Lung (tissue), 11 donors: ENCODE measurements at regions not wholly inside any gene's neighbourhood (a gene's known extent, or its start where the extent isn't known, plus 50 kb on each side); places are given as distances from the start of the nearest gene placed in this dataset.

Source experiments
- ATAC-seq: fragments of 200-7000 bp; cut with Tn5 transposase; one replicate; pipeline ENCODE4 v1.9.1; 2020; ENCODE audit warnings: moderate number of reproducible peaks; ENCODE audit not compliant: insufficient read depth, low FRiP score
- DNase-seq, 3 donors: peaks; one replicate each; pipeline ENCODE4 v3.0.0-alpha.2; 2013 to 2017
- H3K27ac ChIP-seq, 2 donors: one replicate each; pipeline ENCODE4 v1.5.1; 2013; ENCODE audit warnings: mild to moderate bottlenecking in 2 of 2, moderate library complexity in 2 of 2, control low read depth in 1 of 2, inconsistent platforms in 1 of 2, low read depth in 1 of 2, low read length in 1 of 2
- H3K27me3 ChIP-seq, 3 donors: one replicate each; pipeline ENCODE4 v1.5.1; 2013; ENCODE audit warnings: low read length in 2 of 3; ENCODE audit not compliant: control insufficient read depth in 3 of 3, insufficient read depth in 3 of 3
- H3K36me3 ChIP-seq, 4 donors: one replicate each; pipeline ENCODE4 v1.5.1; 2013; ENCODE audit warnings: low read length in 4 of 4, mild to moderate bottlenecking in 1 of 4, moderate library complexity in 1 of 4; ENCODE audit not compliant: control insufficient read depth in 4 of 4, insufficient read depth in 4 of 4
- H3K4me1 ChIP-seq, 5 donors: one replicate each; pipeline ENCODE4 v1.5.1; 2013; ENCODE audit warnings: low read length in 5 of 5, mild to moderate bottlenecking in 2 of 5, moderate library complexity in 1 of 5; ENCODE audit not compliant: control insufficient read depth in 5 of 5, insufficient read depth in 5 of 5
- H3K4me3 ChIP-seq: one replicate; pipeline ENCODE4 v1.5.1; 2013; ENCODE audit warnings: mild to moderate bottlenecking, control low read depth, moderate library complexity
- H3K9ac ChIP-seq, 2 donors: one replicate each; pipeline ENCODE4 v1.5.1; 2013; ENCODE audit warnings: low read length in 2 of 2, control low read depth in 1 of 2; ENCODE audit not compliant: insufficient read depth in 1 of 2
- H3K9me3 ChIP-seq, 4 donors: one replicate each; pipeline ENCODE4 v1.5.1; 2013; ENCODE audit warnings: low read length in 3 of 4, mild to moderate bottlenecking in 1 of 4, moderate library complexity in 1 of 4; ENCODE audit not compliant: control insufficient read depth in 4 of 4, insufficient read depth in 3 of 4
- WGBS, 2 donors: extraction: QIAGEN DNeasy Blood & Tissue Kit; methylation state at CpG; one replicate each; pipeline ENCODE4 v1.1.7; 2013; 5-methylcytosine and 5-hydroxymethylcytosine counted together
- TF ChIP-seq, protein P1 (sequence below): IDR thresholded peaks from 2 replicates; pipeline ENCODE4 v1.5.1; 2012; ENCODE audit warnings: mild to moderate bottlenecking; ENCODE audit errors: control extremely low read depth, extremely low read depth
- donor health status: control.
- donor health status: control.
- donor health status: Bipolar disorder and iron deficiency.
- donor health status: healthy.
- donor health status: DM: yes; HTN: yes; CAD: no.

DNA sequence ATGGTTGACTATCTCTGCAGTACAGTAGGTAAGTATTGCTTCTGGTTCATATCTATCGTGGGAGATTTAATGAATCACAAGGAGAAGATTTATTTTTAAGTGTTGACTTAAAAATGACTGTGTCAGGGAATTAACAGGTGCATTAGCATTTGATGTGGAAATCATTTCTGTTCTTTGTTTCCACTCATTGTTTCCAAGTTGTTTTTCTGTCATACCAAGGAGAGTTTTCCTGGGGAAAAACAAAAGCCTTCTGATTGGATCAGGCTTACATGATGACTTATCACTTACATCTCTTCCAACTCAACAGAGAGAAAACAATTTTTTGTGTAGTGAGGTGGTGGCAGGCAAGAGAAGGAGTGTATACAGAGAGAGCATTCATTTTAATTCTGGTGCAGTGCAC is 686.4 kb downstream of the HTR1B start:
- H3K4me1 ChIP-seq, result no peaks in the 10 kb centered on the region
- DNase-seq (no peak), ATAC-seq (no peak)
- H3K9me3 ChIP-seq, result peaks cover 0 to 2% (median 0%) of the 10 kb centered on the region in 4 donors
- no peaks in the 10 kb centered on the region for H3K36me3 ChIP-seq
- 79 to 88% methylated on average over 1 of the region's 1 CpG for WGBS, 2 donors
- H3K27me3 ChIP-seq, result no peaks in the 10 kb centered on the region
- H3K4me3 ChIP-seq, result no peak overlapping the region
- TF ChIP-seq, protein P1, sequence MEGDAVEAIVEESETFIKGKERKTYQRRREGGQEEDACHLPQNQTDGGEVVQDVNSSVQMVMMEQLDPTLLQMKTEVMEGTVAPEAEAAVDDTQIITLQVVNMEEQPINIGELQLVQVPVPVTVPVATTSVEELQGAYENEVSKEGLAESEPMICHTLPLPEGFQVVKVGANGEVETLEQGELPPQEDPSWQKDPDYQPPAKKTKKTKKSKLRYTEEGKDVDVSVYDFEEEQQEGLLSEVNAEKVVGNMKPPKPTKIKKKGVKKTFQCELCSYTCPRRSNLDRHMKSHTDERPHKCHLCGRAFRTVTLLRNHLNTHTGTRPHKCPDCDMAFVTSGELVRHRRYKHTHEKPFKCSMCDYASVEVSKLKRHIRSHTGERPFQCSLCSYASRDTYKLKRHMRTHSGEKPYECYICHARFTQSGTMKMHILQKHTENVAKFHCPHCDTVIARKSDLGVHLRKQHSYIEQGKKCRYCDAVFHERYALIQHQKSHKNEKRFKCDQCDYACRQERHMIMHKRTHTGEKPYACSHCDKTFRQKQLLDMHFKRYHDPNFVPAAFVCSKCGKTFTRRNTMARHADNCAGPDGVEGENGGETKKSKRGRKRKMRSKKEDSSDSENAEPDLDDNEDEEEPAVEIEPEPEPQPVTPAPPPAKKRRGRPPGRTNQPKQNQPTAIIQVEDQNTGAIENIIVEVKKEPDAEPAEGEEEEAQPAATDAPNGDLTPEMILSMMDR, result no peak
- H3K27ac ChIP-seq, result no peak overlapping the region
- no peak overlapping the region for H3K9ac ChIP-seq

DNA sequence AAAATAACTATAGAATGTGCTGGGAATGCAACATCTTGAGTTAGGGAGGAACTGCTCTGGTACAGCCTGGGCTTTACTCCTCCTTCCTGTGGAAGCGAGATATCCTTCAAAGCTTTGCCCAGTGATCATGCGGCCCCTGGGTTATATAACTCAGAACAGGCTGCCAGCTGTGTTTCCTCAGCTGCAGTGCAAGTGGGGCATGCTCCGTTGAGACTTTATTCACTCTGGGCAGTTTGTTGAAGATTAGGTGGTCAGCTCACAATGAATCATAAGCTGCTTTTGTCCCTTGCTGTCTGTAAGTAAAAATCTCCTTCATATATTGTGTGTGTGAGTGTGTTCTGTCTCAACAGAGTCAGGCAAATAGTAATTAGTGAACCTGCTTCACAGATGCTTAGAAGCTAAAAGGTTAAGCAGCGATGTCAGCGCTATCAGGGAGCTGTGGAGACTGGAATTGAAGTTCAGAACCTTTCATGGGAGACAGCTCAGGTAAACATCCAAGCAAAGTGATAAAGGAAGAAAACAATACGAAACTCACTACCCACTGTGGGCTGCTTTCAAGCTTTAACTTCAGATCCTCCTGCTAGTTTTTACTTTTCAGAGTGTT is 688.4 kb downstream of the HTR1B start:
- DNase-seq (peak in 2 of 3 donors; percentile 26 to 29), ATAC-seq (peak; percentile 17)
- WGBS, 2 donors, result 44 to 56% methylated on average over 6 of the region's 6 CpGs
- TF ChIP-seq, protein P1, result no peak
- Histone ChIP-seq H3K27me3 (no peaks in the 10 kb centered on the region), H3K36me3 (no peaks in the 10 kb centered on the region), H3K9me3 (peaks cover 0 to 2% (median 0%) of the 10 kb centered on the region in 4 donors), H3K4me1 (no peaks in the 10 kb centered on the region), H3K27ac (no peak overlapping the region), H3K9ac (no peak overlapping the region), H3K4me3 (no peak overlapping the region)

DNA sequence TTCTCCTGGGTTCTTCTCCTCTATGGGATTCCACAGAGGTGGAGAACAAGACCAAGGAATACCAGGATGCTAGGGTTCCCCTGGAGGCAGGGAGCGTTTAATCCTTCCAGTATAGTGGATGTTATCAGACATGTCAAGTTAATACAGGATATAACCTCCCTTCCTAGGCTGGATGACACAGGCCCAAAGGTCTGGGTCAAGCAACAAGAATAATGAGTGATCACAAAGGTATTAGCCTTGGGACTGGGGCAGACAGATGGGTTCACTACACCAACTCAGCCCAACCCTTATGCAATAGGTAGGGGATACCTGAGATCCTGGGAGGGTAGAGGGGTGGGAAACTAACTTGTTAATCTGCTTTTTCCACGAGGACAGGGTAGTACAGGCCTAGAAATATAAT is 690.3 kb downstream of the HTR1B start:
- Histone ChIP-seq H3K9me3 (peaks cover 0 to 2% (median 0%) of the 10 kb centered on the region in 4 donors), H3K36me3 (no peaks in the 10 kb centered on the region), H3K9ac (no peak overlapping the region), H3K4me3 (no peak overlapping the region), H3K4me1 (no peaks in the 10 kb centered on the region), H3K27me3 (no peaks in the 10 kb centered on the region), H3K27ac (no peak overlapping the region)
- no peak for DNase-seq
- ATAC-seq, result no peak
- 0 to 32% methylated on average over 2 of the region's 2 CpGs for WGBS, 2 donors
- TF ChIP-seq, protein P1, result no peak
